Kidney (tissue), 13 donors: ENCODE measurements at regions not wholly inside any gene's neighbourhood (a gene's known extent, or its start where the extent isn't known, plus 50 kb on each side); places are given as distances from the start of the nearest gene placed in this dataset.

Experiments used
- DNase-seq, 5 donors: peaks; one replicate each; pipeline ENCODE4 v3.0.0-alpha.2; 2013 to 2020
- FAIRE-seq: peaks from 2 replicates; lab custom pipeline; 2012; peaks lifted over from hg19 to GRCh38; lab: Jason Lieb, UNC
- H3K27ac ChIP-seq, 2 donors: one replicate each; pipeline ENCODE4 v1.7.0; 2013; ENCODE audit warnings: low read depth in 2 of 2, low read length in 2 of 2, inconsistent platforms in 1 of 2
- H3K27me3 ChIP-seq: one replicate; pipeline ENCODE4 v1.7.1; 2013; ENCODE audit warnings: low read length, inconsistent platforms; ENCODE audit not compliant: control insufficient read depth, insufficient read depth
- H3K36me3 ChIP-seq, 3 donors: one replicate each; pipeline versions ENCODE4 v1.7.0 to v1.7.1; 2013; ENCODE audit warnings: low read length in 3 of 3, control low read depth in 1 of 3, inconsistent platforms in 1 of 3; ENCODE audit not compliant: insufficient read depth in 3 of 3, control insufficient read depth in 2 of 3
- H3K4me1 ChIP-seq, 3 donors: one replicate each; pipeline versions ENCODE4 v1.7.0 to v1.7.1; 2013; ENCODE audit warnings: low read length in 3 of 3, inconsistent platforms in 1 of 3, low read depth in 1 of 3; ENCODE audit not compliant: control insufficient read depth in 2 of 3, insufficient read depth in 2 of 3
- H3K4me3 ChIP-seq, 3 donors: one replicate each; pipeline versions ENCODE4 v1.7.0 to v1.8.1; 2013; ENCODE audit warnings: low read length in 3 of 3, control low read depth in 1 of 3, inconsistent platforms in 1 of 3
- H3K9ac ChIP-seq, 3 donors: one replicate each; pipeline versions ENCODE4 v1.7.0 to v1.7.1; 2013; ENCODE audit warnings: low read length in 3 of 3, control low read depth in 1 of 3, inconsistent platforms in 1 of 3
- H3K9me3 ChIP-seq, 3 donors: one replicate each; pipeline versions ENCODE4 v1.7.0 to v1.7.1; 2013; ENCODE audit warnings: low read length in 3 of 3, control low read depth in 1 of 3, inconsistent platforms in 1 of 3; ENCODE audit not compliant: control insufficient read depth in 2 of 3, insufficient read depth in 1 of 3
- intact Hi-C: fragments of 100-400 bp; cut with DNase I; formaldehyde crosslinking; loops from one replicate; pipeline ENCODE4 v1.11.1; 2022
- TF ChIP-seq, protein P1 (sequence below): IDR thresholded peaks from 3 replicates; pipeline ENCODE4 v1.5.1; 2012; ENCODE audit warnings: mild to moderate bottlenecking, moderate library complexity, borderline replicate concordance; ENCODE audit not compliant: insufficient read depth; ENCODE audit errors: extremely low read depth
- donor health status: control.
- donor health status: control.
- donor health status: control.
- donor health status: control.
- donor health status: control.
- donor health status: DM: yes; HTN: yes; CAD: no.
- donor health status: Normal renal cell carcinoma (clear cell type).

DNA sequence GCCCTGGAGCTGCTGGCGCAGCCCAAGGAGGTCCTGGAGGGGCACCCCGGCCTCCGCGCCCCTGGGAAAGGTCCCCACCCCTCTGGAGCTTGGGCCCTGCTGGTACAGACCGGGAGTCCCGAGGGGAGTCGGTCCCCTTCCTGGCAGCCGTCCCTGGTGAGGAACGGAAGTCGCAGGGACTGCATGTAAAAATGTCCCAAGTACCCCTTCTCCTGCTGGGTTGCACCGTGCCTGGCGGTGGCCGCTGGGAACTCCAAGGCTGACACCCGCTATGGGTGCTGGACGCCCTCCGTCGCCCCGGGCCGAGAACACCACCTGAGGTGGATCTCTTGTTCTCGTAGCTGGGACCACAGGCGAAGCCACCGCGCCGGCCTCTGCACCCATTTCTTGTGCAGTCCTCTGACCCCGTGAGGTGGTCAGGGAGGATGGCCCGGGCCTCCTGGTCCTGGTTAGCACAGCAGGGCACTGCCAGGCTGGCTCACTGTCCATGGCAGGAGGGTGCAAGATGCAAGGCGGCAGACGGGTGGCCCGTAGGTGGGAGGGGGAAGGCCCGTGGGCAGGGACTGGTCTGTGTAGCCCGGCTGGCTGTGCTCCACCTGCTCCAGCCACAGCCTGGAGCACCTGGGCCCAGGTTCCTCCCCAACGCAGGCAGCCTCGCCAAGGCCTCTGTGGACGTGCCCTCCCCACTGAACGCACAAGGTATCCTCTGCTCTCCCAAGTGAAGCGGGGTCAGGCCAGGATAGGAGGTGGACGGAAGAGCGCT is 165.2 kb downstream of the IGLL1 start:
- H3K4me3 ChIP-seq: no peak overlapping the region
- intact Hi-C loops: no loop called here
- H3K27ac ChIP-seq: no peak overlapping the region
- DNase-seq: peak in 1 of 5 donors; percentile 66
- H3K4me1 ChIP-seq: no peaks in the 10 kb centered on the region
- no peak overlapping the region for H3K9ac ChIP-seq
- H3K9me3 ChIP-seq: no peaks in the 10 kb centered on the region
- no peak for FAIRE-seq
- no peaks in the 10 kb centered on the region for H3K27me3 ChIP-seq
- H3K36me3 ChIP-seq: no peaks in the 10 kb centered on the region
- TF ChIP-seq, protein P1, sequence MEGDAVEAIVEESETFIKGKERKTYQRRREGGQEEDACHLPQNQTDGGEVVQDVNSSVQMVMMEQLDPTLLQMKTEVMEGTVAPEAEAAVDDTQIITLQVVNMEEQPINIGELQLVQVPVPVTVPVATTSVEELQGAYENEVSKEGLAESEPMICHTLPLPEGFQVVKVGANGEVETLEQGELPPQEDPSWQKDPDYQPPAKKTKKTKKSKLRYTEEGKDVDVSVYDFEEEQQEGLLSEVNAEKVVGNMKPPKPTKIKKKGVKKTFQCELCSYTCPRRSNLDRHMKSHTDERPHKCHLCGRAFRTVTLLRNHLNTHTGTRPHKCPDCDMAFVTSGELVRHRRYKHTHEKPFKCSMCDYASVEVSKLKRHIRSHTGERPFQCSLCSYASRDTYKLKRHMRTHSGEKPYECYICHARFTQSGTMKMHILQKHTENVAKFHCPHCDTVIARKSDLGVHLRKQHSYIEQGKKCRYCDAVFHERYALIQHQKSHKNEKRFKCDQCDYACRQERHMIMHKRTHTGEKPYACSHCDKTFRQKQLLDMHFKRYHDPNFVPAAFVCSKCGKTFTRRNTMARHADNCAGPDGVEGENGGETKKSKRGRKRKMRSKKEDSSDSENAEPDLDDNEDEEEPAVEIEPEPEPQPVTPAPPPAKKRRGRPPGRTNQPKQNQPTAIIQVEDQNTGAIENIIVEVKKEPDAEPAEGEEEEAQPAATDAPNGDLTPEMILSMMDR: no peak

DNA sequence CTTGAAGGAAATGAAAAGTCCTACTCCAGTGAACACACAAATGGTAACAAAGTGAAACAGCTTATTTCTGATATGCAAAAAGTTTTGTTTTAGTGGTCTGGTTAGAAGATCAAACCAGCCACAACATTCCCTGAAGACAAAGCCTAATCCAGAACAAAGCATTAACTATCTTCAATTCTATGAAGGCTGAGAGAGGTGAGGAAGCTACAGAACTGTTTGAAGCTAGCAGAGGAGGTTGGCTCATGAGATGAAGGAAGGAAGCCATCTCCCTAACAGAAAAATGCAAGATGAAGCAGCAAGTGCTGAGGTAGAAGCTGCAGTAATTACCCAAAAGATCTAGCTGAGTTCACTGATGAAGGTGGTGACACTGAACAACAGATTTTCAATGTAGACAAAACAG is 168.4 kb downstream of the IGLL1 start:
- intact Hi-C loops: no loop called here
- Histone ChIP-seq H3K27me3 (no peaks in the 10 kb centered on the region), H3K9me3 (no peaks in the 10 kb centered on the region), H3K4me3 (no peak overlapping the region), H3K27ac (no peak overlapping the region), H3K4me1 (no peaks in the 10 kb centered on the region), H3K9ac (no peak overlapping the region), H3K36me3 (no peaks in the 10 kb centered on the region)
- DNase-seq (no peak), FAIRE-seq (no peak)
- TF ChIP-seq, protein P1: no peak

DNA sequence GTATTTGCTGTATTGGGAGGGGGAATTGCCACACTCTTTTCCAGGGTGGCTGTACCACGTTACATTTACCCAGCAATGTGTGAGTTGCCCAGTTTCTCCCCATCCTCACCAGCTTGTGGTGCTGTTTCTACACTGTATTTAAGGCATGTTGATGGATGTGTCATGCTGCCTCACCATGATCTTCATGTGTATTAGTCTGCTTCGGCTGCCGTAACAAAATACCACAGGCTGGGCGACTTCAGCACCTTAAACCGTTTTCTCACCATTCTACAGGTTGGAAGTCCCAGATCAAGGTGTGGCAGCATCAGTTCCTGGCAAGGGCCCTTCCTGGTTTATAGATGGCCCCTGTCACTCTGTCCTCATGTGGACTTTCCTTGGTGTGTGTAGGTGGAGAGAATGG is 169.7 kb downstream of the IGLL1 start:
- Histone ChIP-seq H3K4me3 (no peak overlapping the region), H3K27ac (no peak overlapping the region)

More for the DNA sequence above, 169.7 kb downstream of the IGLL1 start:
- TF ChIP-seq, protein P1: no peak
- intact Hi-C loops: no loop called here
- no peak for DNase-seq
- FAIRE-seq: no peak
- no peak overlapping the region for H3K9ac ChIP-seq
- H3K9me3 ChIP-seq: no peaks in the 10 kb centered on the region
- no peaks in the 10 kb centered on the region for H3K27me3 ChIP-seq
- H3K4me1 ChIP-seq: no peaks in the 10 kb centered on the region
- H3K36me3 ChIP-seq: no peaks in the 10 kb centered on the region
